HG02610 (cell line): ENCODE measurements at regions not wholly inside any gene's neighbourhood (a gene's known extent, or its start where the extent isn't known, plus 50 kb on each side); places are given as distances from the start of the nearest gene placed in this dataset.

Experiments used
- ATAC-seq: cut with Tn5 transposase; IDR thresholded peaks from one replicate; pipeline ENCODE4 v1.9.1; 2021; ENCODE audit warnings: mild to moderate bottlenecking, moderate library complexity; ENCODE audit not compliant: unreplicated experiment

DNA sequence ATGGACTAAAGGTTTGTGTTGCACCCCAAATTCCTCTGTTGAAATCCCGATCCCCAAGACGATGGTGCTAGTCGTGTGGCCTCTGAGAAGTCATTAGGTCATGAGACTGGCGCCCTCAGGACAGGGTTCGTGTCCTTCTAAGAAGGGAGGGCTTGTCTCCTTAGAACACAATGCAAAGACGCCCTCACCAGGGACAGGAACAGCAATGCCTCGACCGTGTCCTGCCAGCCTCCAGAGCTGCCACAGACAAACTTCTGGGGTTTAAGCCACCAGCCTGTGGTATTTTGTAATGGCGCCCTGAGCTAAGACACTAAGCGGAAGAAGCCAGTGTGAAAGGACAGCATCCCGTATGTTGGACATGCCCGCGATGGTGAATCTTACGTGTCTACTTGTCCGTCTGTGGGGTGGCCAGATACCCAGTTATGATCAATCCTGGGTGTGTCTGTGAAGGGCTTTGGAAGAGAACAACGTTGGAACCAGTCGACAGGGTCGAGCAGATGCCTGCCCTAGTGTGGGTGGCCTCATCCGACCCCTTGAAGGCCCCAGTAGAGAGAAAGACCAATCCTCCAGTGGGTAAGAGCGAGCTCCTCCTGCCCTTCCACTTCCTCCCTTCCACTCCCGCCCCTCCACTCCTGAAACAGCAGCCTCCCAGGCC is 279.2 kb upstream of the IRX2 start:
- ATAC-seq = no peak

DNA sequence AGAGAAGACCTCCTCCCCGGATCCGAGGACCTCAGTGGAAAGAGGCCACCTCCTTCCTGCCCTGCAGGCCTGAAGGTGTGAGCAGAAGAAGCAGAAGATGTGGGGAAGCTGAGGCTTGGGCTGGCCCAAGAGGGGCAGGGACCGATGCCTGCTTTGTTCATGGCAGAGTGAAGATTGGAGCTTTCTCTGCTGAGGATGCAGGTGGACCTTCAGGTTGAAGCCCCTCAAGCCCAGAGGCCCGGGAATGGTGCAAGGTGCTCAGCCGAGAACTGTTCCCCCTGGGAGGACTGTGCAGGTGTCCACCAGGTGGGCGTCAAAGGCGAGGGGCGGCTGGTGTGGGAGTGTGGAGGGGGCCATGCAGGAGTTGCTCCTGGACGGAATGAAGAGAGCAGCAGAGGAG is 277.9 kb upstream of the IRX2 start:
- ATAC-seq = no peak

DNA sequence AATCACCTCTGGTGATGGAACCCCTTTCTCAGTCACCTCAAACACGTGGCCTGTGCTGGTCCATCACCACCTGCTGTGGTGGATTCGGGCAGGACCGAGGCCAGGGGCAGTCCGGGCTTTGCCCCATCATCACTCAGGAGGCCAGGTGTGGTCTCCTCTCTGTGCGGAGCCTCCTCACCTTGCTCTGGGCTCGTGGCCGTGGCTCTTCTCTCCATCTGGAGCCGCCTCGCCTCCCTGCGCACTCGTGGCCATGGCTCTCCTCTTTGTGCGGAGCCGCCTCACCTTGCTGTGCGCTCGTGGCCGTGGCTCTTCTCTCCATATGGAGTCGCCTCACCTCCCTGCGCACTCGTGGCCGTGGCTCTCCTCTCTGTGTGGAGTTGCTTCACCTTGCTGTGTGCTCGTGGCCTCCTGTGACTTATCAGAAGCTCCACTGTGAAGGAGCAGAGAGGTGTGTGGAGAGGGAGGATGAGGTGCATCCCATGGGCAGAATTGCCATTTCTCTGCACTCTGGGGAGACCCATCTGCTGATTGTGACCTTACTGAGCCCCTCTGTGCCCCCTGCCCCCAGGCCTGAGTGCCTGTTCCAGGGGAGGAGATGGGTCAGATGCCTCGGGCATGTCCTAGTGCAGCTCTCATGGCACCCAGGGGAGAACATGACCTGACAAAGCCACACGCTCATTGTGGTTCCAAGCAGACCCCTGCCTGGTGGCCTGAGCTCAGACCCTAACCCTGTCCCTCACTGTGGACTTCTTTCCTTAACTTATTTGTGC is 276.6 kb upstream of the IRX2 start:
- no peak for ATAC-seq

DNA sequence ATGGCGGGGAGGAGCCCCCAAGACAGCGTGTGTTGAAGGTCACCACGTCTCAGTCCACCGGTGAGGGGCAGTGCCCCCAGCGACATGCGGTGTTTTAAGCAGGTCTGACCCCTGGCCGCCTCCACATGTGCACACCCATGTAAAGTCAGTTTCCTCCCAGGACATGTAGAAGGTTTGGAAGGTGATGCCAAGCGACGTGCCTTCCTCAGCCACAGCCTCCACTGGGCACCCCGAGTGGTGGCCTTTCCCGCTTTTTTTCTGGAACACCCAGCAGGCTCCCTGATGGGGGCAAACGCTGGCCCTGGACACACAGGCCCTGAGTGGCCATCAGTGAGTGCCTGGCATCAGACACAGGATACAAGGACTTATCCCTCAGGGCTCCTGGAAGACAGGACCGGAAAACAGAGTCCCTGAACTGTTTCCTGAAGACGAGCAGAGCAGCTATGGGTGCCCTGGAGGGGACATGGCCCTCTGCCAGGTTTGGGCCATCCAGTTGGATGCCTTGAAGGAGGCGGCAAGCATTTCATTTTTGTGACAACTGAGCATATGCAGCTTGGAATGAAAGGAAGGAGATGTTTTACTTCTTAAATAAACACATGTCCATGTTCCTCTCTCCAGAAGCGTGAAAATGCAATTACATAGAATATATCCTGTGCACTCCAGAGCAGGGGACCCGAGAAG is 275.8 kb upstream of the IRX2 start:
- ATAC-seq = no peak

DNA sequence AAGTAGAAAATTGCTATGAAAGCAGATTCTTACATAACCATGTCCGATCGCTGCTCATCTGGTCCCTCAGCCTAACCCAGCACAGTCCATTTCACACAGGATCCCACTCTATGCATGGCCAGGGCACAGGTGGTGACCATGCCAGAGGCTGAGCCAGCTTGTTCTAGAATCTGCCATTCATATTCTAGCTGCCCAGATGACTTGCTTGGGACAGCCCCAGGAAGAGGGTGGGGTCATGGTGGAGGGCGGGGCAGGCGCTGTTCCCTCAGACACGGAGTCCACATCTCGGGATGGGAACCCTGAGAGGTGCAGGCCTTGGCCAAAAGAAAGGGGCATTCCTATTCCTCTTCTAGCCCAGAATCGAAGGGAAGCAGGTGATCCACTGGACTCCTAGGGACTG is 275.2 kb upstream of the IRX2 start:
- ATAC-seq = no peak

DNA sequence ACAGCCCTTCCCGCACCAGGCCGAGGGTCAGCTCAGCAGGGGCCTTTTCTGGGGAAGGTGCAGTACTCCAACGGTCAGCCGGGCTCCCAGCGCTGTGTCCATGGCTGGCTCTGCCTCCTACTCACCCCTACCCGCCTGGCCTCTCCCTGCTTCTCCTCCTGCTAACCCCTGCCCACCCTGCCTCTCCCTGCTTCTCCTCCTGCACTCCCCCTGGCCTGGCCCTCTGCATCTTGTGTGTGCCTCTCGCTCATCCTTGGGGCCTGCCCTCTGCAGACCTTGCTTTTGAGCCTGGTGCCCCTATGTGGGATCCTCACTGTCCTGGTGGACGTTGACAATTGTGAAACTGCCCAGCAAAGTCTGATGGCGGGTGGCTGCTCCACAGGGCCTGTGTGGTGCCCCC is 274.6 kb upstream of the IRX2 start:
- no peak for ATAC-seq

DNA sequence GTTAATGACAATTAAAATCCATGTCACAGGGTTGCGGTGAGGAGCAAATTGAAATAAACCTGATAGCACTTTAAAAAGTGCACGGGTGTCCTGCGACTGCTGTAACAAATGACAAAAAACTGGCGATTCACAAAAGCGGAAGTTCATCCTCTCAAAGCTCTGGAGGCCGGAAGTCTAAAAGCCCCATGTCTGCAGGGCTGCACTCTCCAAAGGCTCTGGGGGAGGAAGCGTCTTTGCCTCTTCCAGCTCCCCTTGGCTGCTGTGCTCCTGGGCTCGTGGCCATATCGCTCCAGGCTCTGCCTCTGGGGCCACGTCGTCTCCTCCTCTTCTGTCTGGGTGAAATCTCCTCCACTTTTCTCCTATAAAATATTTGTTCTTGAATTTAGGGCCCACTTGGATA is 273.9 kb upstream of the IRX2 start:
- ATAC-seq = no peak

DNA sequence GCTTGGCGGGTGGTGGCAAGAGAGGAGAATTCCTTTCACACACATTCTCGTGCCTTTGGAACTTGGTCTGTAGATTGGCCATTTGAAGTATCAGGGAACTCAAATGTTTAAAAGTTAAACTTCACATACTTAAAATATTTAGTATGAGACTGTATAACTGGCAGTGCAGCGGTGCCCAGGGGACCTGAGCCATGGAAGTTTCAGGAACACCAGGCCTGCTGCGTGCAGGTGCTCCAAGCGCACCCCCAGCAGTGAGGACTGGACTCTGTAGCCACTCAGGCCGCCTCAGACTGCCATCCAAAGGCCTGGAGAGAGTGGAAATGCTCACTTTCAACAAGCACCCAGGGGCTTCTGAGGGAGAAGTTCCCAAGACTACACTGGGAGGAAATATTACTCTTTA is 273.5 kb upstream of the IRX2 start:
- ATAC-seq = no peak

DNA sequence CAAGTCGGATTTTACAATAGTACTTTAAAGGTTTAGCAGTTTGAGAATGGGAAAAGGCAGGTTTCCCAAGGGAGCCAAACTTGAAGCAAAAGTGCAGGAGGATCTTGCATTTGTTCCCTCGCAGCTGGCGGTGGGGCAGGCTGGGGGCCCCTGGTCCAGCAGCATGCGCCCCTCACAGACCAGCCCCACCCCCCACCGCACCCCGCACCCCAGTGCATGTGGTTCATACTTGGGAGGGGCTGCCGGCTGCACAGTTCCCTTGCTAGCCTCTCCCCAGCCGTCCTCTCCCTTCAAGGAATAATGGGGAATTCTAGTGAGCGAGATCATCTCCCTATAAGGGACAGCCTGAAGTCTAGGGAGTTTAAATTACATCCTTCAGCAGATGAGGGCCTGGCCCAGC is 273.1 kb upstream of the IRX2 start:
- ATAC-seq = no peak

DNA sequence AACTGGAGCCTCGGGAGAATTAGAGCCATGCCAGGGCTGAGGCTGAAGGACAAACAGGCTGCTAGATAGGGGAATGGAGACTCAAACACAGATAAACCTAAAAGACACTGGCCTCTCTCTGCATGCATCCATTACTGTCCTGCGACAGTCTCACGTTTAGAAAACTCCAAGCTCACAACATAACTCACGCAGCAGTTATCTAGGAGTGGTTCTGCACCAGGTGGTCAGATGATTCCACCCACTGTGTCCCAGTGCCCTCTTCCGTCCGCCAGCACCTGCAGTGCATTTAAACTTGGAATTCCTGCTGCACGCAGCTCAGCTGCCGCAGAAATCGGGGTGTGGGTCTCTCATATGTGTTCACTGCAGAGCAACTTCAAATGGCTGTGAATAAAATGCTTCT is 272.6 kb upstream of the IRX2 start:
- ATAC-seq = no peak

DNA sequence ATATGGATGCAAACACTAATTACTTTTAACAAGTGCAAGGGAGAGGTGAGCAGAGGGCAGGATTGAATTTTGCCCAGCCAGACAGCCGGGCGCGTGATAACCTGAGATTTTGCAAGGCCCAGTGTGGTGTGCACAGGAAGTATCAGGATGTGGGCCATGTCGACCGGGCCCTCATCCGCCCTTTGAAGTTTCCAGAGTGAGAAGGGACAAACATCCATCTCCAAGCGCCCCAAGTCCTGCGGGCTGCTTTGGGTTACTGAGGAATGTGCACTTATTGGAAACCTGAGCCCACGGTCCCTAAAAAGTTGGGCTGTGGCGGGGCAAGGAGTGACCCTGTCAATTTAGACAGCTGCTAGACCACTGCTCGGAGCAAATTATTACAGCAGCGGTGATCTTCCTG is 272.2 kb upstream of the IRX2 start:
- ATAC-seq = no peak

DNA sequence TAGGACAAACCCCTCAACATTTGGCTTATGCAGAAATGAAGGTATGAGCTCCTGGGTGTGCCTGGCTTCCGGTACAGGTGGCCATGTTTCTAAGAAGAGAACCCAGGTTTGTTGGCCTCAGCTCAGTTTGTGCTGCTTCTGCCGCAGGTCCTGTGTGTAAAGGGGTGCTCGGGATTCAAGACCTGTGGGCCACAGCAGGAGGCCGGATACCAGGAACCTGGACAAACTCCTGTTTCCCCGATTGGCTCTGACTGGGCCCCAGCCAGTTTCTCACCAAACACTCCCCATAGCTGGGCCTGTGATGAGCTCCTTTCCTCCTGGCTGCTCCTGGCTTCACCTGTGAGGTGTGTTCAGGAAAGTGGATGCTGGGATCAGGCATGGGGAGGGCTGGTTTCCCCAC is 271.2 kb upstream of the IRX2 start:
- no peak for ATAC-seq

DNA sequence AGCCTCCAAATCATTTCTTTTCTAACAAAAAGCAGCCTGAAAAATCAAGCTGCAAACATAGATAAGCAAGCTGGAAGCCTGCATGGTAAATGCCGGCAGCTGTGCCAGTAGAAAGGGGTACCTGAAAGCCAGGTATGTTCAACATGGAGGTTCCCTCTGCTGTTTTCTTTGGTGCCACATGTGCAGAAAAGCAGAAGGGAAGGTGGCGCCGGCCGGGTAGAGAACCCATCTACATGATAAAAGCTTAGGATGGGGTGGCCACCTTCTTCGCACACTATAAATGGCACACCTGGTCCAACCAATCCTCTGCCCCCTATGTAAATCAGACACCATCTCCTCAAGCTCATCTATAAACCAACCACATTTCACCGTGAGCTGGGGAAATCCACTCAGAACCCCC is 268.9 kb upstream of the IRX2 start:
- ATAC-seq = no peak

DNA sequence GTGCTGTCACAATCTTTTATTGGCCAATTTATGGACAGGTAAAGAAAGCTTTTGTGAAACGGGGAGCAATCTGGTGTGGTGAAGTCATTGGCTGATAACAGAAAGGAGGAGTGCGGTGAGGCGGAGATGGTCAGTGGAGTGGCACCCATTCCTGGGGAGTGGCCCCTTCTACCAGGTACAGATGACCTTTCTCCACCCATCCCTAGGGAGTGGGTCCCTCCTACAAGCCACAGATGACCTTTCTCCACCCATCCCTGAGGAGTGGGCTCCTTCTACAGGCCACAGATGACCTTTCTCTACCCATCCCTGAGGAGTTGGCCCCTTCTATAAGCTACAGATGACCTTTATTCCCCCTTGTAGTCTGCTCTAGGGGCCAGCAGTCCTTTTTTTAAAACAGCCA is 267.6 kb upstream of the IRX2 start:
- no peak for ATAC-seq

DNA sequence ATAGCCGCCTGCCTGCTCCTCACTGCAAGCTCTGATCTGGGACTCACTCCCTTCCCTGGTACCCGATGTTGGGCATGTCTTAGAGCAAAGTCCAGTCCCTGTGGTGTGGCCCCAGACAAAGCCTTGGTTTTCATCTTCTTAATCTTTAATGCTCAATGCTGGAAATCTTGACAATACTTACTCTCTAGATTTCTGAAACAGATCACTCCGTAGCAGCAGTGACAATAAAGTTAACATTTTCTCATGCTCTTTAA is 260.2 kb upstream of the IRX2 start:
- ATAC-seq = no peak

DNA sequence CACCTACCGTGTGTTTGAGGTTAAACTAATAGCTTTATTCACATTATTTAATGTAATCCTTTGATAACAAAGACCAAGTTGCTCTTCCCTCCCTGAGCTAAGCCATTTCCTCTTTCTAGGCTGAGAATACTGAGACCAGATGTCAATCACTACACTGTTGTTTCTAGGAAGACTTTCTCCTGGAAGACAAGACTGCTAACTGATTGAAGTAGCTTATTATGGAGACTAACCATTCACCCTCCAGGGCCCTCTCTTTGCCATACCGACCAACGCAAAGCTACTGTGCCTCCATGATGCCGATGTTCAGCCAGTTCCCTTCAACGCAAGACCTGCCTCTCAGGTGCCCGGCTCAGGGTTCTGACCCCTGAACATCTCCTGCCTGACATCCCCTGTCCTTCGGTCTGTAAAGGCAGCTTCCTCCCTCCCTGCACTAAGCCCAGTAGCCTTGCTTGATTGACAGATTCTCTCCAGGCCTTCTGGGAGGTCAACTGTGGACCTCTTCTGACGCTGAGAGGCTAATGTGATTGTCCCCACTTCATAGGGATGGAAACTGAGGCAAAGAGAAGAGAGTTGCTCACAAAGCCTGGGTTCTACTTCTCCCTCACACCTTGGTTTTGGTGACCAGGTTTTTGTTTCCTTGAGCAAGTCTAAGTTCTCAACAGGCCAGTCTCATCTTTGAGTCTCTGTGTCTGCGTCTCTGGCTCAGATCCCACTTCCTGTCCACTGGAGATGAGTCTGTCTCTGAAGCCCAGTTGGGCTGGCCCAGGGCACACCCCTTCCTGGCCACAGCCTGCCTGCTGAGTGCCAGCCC is 259.7 kb upstream of the IRX2 start:
- no peak for ATAC-seq

DNA sequence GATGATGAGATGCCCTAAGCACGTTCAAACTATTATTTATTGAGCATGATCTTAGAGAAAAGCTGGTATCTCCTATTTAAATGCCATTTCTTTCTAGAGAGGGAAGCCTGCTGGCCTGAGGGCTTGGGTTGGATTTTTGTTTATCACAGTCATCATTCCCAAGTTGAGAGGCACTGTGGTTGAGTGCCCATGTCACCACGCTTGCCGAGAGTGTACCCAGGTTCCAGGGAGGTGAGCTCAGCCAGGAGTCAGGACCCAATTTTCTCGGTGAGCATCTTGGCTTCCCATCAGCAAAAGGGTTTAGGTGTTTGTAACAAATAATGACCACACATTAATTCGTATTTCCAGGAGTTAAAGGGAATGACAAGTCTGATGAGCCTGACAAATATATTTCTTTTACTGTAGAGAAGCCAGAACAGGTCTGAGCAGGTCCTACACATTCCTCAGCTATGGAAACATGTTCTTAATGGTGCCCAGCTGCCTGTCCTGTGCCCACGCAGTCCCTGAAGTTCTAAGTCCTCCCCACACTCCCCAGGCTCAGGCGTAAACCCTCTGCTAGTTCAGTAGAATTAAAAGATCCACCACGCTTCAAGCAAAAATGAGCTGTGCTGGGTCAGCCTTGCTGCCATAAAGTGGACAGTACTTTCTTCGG is 258.9 kb upstream of the IRX2 start:
- no peak for ATAC-seq

DNA sequence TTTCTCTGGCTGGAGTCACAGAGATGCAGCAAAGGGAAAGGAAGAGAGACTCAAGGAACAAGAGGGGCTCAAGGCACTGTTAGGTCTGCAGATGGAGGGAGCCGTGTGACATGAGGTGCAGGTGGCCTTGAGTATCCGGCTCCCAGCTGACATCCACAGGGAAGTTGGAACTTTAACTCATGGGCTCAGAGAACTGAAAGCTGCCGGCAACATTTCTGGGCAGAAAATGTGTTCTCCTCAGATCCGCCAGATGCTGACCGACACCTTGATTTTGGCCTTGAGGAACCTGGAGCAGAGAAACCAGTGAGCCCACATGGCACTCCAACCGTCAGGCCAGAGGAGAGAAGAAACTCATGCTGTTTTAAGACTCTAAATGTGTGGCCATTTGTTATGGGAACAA is 258.1 kb upstream of the IRX2 start:
- no peak for ATAC-seq

DNA sequence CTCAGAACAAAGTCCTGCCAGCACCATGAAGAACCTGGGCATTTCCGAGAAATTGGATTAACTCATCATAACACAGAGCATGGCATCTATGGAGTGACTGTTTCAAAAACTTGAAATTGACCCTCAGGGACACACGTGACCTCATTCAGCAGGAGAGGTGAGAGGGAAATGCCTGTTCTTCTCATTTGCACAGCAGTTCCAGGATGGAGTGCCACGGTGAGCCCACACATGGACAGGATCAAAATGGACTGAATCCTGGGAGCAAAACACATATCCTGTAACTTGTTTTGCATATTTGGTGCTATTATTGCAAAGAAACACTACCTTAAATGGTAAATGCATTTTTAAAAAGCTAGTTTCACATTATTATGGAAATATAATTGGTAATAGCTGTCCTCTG is 256.1 kb upstream of the IRX2 start:
- ATAC-seq = no peak

DNA sequence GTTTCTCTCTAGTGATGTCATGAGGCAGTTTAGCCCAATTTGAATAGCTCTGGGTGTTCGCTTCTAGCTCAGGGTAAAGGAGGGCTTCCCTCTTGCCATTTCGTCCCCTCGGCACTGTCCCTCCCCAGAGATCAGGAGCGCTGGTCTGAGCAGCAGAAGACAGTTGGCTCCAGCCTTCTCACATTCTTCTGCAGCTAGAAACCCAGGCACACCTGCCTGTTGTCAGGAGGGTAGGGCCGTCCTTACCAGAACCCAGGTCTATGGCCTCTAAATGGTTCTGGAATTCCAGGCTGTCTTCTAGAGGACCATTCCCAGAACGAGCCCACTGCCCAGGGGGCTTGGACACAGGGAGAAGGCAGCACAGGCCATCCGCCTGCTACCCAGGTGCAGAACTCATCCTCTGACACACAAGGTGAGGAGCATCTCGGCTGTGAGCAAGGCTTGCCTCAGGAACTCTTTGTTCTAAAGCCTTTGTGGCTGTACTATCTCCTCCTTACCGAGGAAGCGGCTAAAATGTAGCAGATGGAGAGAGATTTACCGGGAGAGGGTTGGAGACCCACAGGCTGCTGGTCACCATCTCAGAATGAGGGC is 255.6 kb upstream of the IRX2 start:
- ATAC-seq = no peak

DNA sequence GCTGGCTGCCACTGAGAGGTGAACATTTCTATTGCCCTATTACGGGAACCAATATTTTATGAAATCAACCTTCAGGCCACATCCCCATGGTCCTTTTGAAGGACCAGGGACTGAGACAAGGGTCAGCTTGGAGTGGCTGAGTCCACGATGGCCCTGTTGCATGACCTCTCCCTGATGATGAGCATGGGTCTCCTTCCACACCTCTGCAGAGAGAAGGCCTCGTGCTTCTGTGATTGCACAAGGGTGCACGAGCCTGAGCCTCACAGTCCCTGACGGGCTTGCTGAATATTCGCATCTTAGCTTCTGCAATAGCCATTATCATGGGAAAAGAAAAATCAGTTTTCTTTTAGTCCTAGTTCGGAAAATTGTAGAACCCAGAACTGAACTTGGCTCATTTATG is 255.0 kb upstream of the IRX2 start:
- ATAC-seq = no peak
